OCI-LY3 (cell line): ENCODE measurements at regions not wholly inside any gene's neighbourhood (a gene's known extent, or its start where the extent isn't known, plus 50 kb on each side); places are given as distances from the start of the nearest gene placed in this dataset.

Source experiments
- CTCF ChIP-seq: fragments of 200-600, 300-600 bp; sonication (generic); IDR thresholded peaks from 2 replicates; pipeline ENCODE4 v1.5.1; 2014; ENCODE audit warnings: antibody characterized with exemption, low read length, low read depth
- EZH2phosphoT487 ChIP-seq: fragments of 200-600 bp; shearing (Covaris generic); IDR thresholded peaks from 2 replicates; pipeline ENCODE4 v1.6.1; 2018; ENCODE audit warnings: antibody characterized with exemption, mixed run types, low read depth

- no peak for TF ChIP-seq CTCF
- TF ChIP-seq EZH2phosphoT487 = no peak
Observed at GRCh38 chr12:97050509-97050908, 143.5 kb downstream of the NEDD1 start.
